HepG2 (cell line): ENCODE measurements at regions not wholly inside any gene's neighbourhood (a gene's known extent, or its start where the extent isn't known, plus 50 kb on each side); places are given as distances from the start of the nearest gene placed in this dataset.

ENCODE experiments used
- CBX5 ChIP-seq: sonication (generic); formaldehyde crosslinking; IDR thresholded peaks from 2 replicates; pipeline ENCODE4 v1.4.0; 2020; ENCODE audit warnings: missing genetic modification reagents, borderline replicate concordance
- CTCF ChIP-seq: sonication (generic); formaldehyde crosslinking; IDR thresholded peaks from 2 replicates; pipeline ENCODE4 v1.5.0; 2020; ENCODE audit warnings: mild to moderate bottlenecking, missing genetic modification reagents, moderate library complexity
- EP300 ChIP-seq, 3 experiments: sonication (generic) in 1 of 3; formaldehyde crosslinking in 1 of 3; IDR thresholded peaks; 2 replicates each; pipeline versions ENCODE4 v1.5.1 to v1.6.1; 2011 to 2020; ENCODE audit warnings: low read depth in 2 of 3, low read length in 2 of 3, borderline replicate concordance in 1 of 3, improper control_type of control experiment in 1 of 3, mild to moderate bottlenecking in 1 of 3, missing genetic modification reagents in 1 of 3, moderate library complexity in 1 of 3
- NFE2L1 ChIP-seq: sonication (generic); formaldehyde crosslinking; IDR thresholded peaks from 2 replicates; pipeline ENCODE4 v1.4.0; 2020; ENCODE audit warnings: missing genetic modification reagents, mild to moderate bottlenecking, borderline replicate concordance
- RELA ChIP-seq: sonication (generic); formaldehyde crosslinking; IDR thresholded peaks from 2 replicates; pipeline ENCODE4 v1.4.0; 2020; ENCODE audit warnings: missing genetic modification reagents
- SP1 ChIP-seq, 2 experiments: fragments of 450-650 bp in 1 of 2; sonication (generic) in 1 of 2; formaldehyde crosslinking in 1 of 2; IDR thresholded peaks; 2 replicates each; pipeline versions ENCODE4 v1.4.0 to v1.6.1; 2016 to 2020; ENCODE audit warnings: missing genetic modification reagents in 1 of 2
- TGIF2 ChIP-seq: IDR thresholded peaks from 2 replicates; pipeline ENCODE4 v1.6.1; 2016; ENCODE audit warnings: control low read depth, missing compliant biosample characterization
- ZNF274 ChIP-seq: sonication (generic); formaldehyde crosslinking; IDR thresholded peaks from 2 replicates; pipeline ENCODE4 v1.5.1; 2020; ENCODE audit warnings: mild to moderate bottlenecking, missing genetic modification reagents
- TF ChIP-seq, protein P1 (sequence below): sonication (generic); formaldehyde crosslinking; IDR thresholded peaks from 2 replicates; pipeline ENCODE4 v1.4.0; 2020; ENCODE audit warnings: missing genetic modification reagents, borderline replicate concordance
- TF ChIP-seq, protein P2 (sequence below): sonication (generic); formaldehyde crosslinking; IDR thresholded peaks from 2 replicates; pipeline ENCODE4 v1.5.0; 2020; ENCODE audit warnings: missing genetic modification reagents

- TF ChIP-seq EP300 (IDR thresholded peaks at IDR 0.05; ENCODE audit: low read depth in 2 of 2, low read length in 2 of 2) (no peak), EP300 (CRISPR knock-in tag; IDR thresholded peaks at IDR 0.05; ENCODE audit: borderline replicate concordance) (no peak), ZNF274 (CRISPR knock-in tag) (no peak), CTCF (CRISPR knock-in tag) (no peak), TGIF2 (CRISPR knock-in tag) (no peak), NFE2L1 (no peak), CBX5 (CRISPR knock-in tag) (no peak), RELA (CRISPR knock-in tag) (no peak), SP1 (IDR thresholded peaks at IDR 0.05) (no peak), SP1 (CRISPR knock-in tag; IDR thresholded peaks at IDR 0.05) (no peak)
- TF ChIP-seq, protein P1, sequence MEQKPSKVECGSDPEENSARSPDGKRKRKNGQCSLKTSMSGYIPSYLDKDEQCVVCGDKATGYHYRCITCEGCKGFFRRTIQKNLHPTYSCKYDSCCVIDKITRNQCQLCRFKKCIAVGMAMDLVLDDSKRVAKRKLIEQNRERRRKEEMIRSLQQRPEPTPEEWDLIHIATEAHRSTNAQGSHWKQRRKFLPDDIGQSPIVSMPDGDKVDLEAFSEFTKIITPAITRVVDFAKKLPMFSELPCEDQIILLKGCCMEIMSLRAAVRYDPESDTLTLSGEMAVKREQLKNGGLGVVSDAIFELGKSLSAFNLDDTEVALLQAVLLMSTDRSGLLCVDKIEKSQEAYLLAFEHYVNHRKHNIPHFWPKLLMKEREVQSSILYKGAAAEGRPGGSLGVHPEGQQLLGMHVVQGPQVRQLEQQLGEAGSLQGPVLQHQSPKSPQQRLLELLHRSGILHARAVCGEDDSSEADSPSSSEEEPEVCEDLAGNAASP (CRISPR knock-in tag): no peak
- TF ChIP-seq, protein P2, sequence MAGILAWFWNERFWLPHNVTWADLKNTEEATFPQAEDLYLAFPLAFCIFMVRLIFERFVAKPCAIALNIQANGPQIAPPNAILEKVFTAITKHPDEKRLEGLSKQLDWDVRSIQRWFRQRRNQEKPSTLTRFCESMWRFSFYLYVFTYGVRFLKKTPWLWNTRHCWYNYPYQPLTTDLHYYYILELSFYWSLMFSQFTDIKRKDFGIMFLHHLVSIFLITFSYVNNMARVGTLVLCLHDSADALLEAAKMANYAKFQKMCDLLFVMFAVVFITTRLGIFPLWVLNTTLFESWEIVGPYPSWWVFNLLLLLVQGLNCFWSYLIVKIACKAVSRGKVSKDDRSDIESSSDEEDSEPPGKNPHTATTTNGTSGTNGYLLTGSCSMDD (CRISPR knock-in tag): no peak
Measured at GRCh38 chr3:159127021-159127392, 325.2 kb downstream of the MFSD1 start.
